ENCODE measurements at regions not wholly inside any gene's neighbourhood (a gene's known extent, or its start where the extent isn't known, plus 50 kb on each side); places are given as distances from the start of the nearest gene placed in this dataset.
A peak's percentile ranks its signal among the peaks of the same experiment; 100 is the strongest.

DNA sequence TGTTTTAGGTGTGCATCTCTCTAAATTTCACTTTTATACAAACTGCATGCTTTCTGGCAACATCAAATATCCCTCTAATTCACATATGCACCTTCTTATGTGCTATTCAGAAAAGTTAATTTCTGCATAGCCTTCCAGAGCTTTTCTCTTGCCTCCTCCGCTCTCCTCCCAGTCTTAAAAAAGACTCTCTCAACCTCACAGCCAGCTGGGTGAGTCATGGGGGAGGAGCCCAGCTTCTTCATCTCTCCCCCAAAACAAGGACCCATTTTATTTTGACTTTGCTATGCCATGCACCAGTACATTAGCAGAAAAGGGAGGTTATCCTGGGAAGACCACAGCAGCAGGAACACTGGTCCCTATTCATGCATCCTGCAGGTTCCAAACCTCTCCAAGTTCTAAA is 234.4 kb downstream of the KCNA4 start:
- DNase-seq: peak in 14 of 58 donors; percentile 1 to 59 (median 10)

DNA sequence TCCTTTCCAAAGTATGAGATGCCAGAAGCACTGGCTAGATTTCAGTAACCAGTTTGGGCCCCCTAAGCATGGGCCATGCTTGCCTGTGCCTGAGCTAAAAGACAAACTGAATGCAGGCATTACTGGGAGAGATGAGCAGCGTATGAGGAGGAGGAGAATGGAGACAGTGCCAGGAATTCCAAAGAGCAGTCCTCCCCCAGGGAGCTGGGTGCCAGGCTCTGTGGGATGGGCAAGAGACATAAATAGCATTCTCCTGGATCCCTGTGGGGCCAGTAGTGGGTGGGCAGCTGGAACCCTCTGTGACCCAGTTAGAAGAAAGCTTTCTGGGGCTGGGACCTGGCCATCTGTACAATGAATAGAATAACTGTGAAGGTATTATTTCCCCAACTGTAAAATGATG is 235.6 kb downstream of the KCNA4 start:
- DNase-seq: peak in 27 of 58 donors; percentile 4 to 75 (median 31)

- DNase-seq: peak in 32 of 58 donors; percentile 1 to 77 (median 44)
Observed at GRCh38 chr11:29780756-29781155, 236.1 kb downstream of the KCNA4 start.

GRCh38 chr11:29773656-29774264 is 243.1 kb downstream of the KCNA4 start:
- DNase-seq: peak in 6 of 58 donors; percentile 3 to 57 (median 13)

DNA sequence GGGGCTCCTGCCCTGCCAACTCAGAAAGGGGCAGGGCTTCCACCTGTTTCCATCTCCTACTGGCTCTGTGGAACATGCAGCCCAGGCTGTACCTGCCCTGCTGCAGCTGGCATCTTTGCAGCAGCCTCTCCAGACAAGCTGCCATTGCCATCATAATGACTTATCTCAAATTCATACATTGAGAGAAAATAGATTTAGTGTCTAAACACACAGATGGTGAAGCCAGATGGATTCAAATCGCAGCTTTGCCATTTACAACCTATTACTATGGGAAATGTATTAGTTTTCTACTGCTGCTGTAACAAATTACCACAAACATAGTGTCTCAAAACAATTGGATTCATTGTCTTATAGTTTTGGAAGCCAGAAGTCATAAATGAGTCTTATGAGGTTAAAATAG is 260.0 kb downstream of the KCNA4 start:
- no peak for DNase-seq

GRCh38 chr11:29755474-29755873 is 261.4 kb downstream of the KCNA4 start:
- DNase-seq: no peak

DNA sequence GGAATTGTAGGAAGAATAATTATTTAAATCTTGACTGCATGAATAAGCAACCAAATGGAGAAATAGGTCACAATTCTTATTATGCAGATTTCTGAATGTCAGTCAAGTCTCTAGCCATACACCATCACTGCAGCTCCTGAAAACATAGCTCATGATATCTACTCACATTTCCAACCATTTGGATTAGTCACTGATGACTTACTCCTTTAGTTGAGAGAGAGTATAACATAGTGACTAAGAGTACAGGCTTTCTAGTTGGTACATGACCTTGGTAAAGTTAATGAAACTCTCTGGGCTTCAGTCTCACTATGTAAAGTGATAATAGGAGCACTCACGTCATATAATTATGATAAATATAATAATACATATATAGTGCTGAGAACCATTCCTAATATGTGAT is 265.2 kb downstream of the KCNA4 start:
- DNase-seq: no peak

- DNase-seq: no peak
Observed at GRCh38 chr11:29750392-29750791, 266.4 kb downstream of the KCNA4 start.

GRCh38 chr11:29734287-29734686 is 282.5 kb downstream of the KCNA4 start:
- no peak for DNase-seq

GRCh38 chr11:29713831-29714320 is 303.0 kb downstream of the KCNA4 start:
- DNase-seq: no peak

DNA sequence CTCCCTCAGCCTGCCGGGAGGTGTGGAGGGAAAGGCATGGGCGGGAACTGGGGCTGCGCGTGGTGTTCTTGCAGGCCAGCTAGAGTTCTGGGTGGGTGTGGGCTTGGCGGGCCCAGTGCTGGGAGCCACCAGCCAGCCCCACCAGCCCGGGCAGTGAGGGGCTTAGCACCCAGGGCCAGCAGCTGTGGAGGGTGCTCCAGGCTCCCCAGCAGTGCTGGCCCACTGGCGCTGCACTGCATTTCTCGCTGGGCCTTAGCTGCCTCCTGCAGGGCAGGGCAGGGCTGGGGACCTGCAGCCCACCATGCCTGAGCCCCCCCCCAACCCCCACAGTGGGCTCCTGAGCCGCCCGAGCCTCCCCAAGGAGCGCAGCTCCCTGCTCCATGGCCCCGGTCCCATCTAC is 304.2 kb downstream of the KCNA4 start:
- DNase-seq: peak in 1 of 58 donors; percentile 4

DNA sequence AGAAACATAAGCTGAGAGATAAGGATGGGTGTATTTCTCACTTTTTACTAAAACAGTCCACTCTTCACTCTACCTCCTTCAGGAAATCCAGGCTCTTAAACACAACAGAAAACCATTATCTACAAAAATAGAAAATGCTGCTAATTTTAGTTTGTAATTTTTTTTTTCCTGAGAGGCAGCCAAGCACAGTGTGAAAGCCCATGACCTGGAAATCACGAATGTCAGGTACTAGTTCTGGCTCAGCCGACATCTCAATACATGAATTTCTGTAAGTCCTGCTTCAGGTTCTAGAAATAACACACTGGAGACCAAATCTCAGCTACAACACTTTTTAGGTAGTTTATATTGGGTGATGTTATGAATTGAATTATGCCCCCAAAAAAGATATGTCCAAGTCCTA is 308.9 kb downstream of the KCNA4 start:
- DNase-seq: no peak

DNA sequence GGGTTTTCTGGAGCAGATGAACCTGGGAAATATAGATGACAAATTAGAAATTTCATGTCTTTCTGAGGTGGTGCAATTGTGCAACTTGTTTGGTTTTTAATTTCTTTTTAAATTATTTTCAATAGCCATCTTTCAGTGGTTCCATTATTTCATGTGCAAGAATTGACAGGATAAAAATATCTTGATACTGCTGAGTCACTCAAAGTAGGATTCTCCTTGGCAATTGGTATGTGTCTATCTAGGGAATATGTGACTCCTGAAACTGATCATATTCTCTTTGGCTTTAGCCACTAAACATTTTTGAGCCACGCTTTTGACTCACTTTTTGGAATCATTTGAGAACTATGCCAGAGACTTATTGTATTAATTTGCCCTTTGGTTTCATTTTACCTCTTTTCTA is 331.5 kb downstream of the KCNA4 start:
- no peak for DNase-seq

GRCh38 chr11:29682856-29683255 is 334.0 kb downstream of the KCNA4 start:
- DNase-seq: peak in 6 of 58 donors; percentile 0 to 3 (median 2)

- no peak for DNase-seq
Observed at GRCh38 chr11:29679996-29680395, 336.8 kb downstream of the KCNA4 start.

DNA sequence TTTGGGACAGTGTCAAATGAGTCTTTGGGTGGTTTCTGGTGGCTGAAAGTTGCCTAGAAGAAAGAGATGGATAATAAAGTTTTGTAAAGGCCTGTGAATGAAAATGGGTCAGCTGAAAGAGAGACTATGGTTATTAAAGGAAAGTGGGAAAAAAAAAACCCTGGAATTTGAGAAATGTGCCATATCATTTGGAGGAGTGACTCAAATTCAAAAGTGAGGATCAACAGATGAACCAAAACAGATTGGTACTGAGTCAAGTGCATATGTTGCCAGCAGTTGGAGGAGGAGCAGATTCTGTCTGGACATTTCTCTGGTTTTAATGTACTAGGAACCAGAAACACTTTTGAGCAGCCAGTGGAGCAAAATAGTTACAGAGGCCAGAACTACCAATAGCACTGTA is 339.8 kb downstream of the KCNA4 start:
- DNase-seq: peak in 5 of 58 donors; percentile 0 to 54 (median 2)

DNA sequence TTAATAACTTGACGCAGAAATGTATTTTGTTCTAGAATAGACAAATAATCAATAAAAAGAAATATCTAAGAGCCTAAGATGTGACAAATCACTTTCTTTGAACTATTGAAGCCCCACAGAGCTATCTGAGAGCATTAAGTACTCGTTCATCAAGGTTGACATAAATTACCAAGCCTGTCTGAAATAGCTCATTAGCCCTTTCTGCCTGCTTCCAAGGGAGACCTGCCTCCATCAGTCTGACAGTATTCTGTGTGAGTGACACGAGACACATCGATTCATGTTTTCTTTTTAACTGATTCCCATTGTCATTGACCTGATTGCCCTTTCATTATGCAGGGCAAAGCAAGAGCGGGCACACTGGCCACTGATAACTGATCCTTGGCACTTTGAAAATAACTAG is 347.5 kb downstream of the KCNA4 start:
- no peak for DNase-seq

DNA sequence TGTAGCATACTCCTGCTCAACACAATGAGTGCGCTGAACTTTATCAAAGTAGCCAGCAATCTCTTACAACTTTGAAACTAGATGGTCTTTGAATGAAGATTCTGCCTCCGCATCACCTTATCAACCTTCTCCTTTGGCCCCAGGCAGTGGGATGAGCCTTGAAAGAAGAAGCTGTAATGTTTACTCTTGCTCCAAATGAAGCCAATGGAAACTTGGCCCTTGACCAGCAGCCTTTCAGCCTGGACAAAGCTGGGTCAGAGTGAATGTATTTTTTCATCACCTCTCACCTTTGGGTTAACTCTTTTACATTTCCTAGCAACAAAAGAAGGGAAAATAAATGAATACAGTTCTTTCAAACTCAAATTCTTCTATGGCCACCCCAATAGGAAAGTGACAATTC is 359.1 kb downstream of the KCNA4 start:
- no peak for DNase-seq

DNA sequence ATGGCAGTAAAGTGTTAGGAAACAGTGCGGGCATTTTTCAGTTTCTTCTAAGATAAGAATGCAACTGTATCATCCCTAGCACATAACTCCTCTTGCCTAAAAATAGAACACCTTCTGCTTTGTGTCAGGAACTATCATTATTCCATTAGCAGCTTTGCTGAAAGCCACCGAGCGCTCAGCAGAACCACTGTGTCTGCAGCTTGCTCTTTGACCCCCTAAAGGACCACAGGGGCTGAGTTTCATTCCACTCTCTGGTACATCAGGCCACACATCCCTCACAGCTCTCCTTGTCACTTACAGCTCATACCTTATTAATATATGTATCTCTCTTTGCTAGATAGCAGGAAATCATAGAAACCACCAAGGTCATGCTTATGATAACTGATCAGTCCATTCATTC is 360.2 kb downstream of the KCNA4 start:
- no peak for DNase-seq

GRCh38 chr11:29645373-29645772 is 371.5 kb downstream of the KCNA4 start:
- DNase-seq: no peak

DNA sequence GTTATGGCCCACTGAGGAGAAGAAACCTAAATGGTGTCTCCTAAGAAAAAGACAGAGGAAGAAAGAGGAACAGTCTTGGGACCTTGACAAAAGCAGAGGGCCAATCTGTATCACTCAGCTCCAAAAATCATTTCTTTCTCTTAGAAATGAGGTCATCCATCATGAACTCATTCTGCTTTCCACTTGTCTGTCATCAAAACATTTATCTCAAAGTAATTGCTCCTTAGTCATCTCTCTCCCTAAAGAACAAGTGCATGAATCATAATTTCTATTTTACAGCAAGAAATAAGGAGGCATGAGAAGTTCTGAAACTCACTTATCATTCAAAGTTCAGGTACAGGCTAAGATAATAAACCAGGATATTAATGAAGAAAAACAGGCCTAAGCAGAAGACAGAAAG is 375.6 kb downstream of the KCNA4 start:
- DNase-seq: no peak

GRCh38 chr11:29634744-29635143 is 382.1 kb downstream of the KCNA4 start:
- DNase-seq: no peak

DNA sequence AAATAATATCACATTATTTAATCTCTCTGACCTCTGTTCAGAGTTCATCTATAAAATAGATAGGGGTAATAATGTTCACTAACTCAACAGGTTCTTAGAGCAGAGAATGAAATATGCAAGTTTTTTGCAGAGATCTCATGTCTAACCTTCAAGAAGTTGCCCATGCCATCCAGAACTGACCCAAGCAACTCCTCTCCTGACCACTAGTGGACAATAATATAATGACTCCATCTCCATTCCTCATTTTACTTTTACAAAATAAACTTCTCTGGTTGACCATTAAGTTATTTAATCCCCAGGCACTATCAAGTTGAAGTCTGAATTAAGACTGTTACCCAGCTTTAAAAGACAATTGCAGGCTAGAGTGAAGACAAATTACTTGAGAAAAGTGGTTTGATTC is 382.6 kb downstream of the KCNA4 start:
- DNase-seq: no peak

DNA sequence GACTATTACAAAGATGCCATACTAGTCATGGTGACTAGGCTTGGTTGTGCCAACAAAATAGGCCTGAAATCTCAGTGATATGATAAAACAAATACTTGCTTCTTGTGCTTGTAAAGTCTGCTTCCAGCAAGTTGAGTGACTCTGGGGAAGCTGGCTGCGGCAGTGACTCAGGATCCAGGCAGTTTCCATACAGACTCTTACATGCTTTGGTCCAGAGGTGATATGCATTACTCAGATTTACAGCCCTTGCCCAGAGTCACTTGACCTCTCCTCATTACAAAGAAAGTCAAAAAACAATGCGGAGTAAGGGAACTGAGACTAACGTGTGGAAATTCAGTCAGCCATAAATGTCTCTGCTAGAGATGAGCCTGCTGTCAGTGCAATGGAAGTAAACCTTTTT is 387.5 kb downstream of the KCNA4 start:
- no peak for DNase-seq
